SKM-1 (cell line): ENCODE measurements at regions not wholly inside any gene's neighbourhood (a gene's known extent, or its start where the extent isn't known, plus 50 kb on each side); places are given as distances from the start of the nearest gene placed in this dataset.

Experiments
- DNase-seq: peaks from one replicate; lab custom pipeline; 2025; ENCODE audit not compliant: unreplicated experiment; lab: John Stamatoyannopoulos, UW

- no peak for DNase-seq
Measured at GRCh38 chr17:55829995-55830612, 79.3 kb downstream of the PCTP start.

- DNase-seq: peak; percentile 28
Measured at GRCh38 chr17:55830699-55831471, 80.0 kb downstream of the PCTP start.

GRCh38 chr17:55833306-55833705 lies 82.5 kb downstream of the PCTP start:
- DNase-seq: no peak

GRCh38 chr17:55842405-55843158 lies 91.7 kb downstream of the PCTP start:
- no peak for DNase-seq

GRCh38 chr17:55843785-55844184 lies 92.9 kb downstream of the PCTP start:
- DNase-seq: no peak

GRCh38 chr17:55845385-55845784 lies 94.5 kb downstream of the PCTP start:
- DNase-seq: no peak

GRCh38 chr17:55846745-55847144 lies 95.9 kb downstream of the PCTP start:
- no peak for DNase-seq

- no peak for DNase-seq
Measured at GRCh38 chr17:55852734-55853133, 101.9 kb downstream of the PCTP start.

- DNase-seq: no peak
Measured at GRCh38 chr17:55859301-55859795, 108.5 kb downstream of the PCTP start.

GRCh38 chr17:55865072-55865762 lies 114.4 kb downstream of the PCTP start:
- DNase-seq: no peak

- no peak for DNase-seq
Measured at GRCh38 chr17:55870044-55870443, 119.2 kb downstream of the PCTP start.

GRCh38 chr17:55872374-55872773 lies 121.5 kb downstream of the PCTP start:
- no peak for DNase-seq

GRCh38 chr17:55873017-55873758 lies 122.3 kb downstream of the PCTP start:
- no peak for DNase-seq

GRCh38 chr17:55883149-55883548 lies 132.3 kb downstream of the PCTP start:
- no peak for DNase-seq

- no peak for DNase-seq
Measured at GRCh38 chr17:55887531-55887930, 136.7 kb downstream of the PCTP start.

GRCh38 chr17:55889271-55889670 lies 138.4 kb downstream of the PCTP start:
- DNase-seq: no peak

- DNase-seq: no peak
Measured at GRCh38 chr17:55895112-55895759, 144.4 kb downstream of the PCTP start.

GRCh38 chr17:55897301-55897700 lies 146.4 kb downstream of the PCTP start:
- DNase-seq: no peak

GRCh38 chr17:55898195-55898594 lies 147.3 kb downstream of the PCTP start:
- no peak for DNase-seq

- no peak for DNase-seq
Measured at GRCh38 chr17:55900188-55900587, 149.3 kb downstream of the PCTP start.
